Mesodermal cell (in vitro differentiated cells): ENCODE measurements at regions not wholly inside any gene's neighbourhood (a gene's known extent, or its start where the extent isn't known, plus 50 kb on each side); places are given as distances from the start of the nearest gene placed in this dataset.

Experiments
- H3K27ac ChIP-seq: 2 replicates; pipeline ENCODE4 v1.7.0; 2013; ENCODE audit warnings: mild to moderate bottlenecking, low read depth, low read length, moderate library complexity; ENCODE audit not compliant: severe bottlenecking
- H3K36me3 ChIP-seq: 2 replicates; pipeline ENCODE4 v1.7.1; 2013; ENCODE audit warnings: mild to moderate bottlenecking, low read length, moderate library complexity; ENCODE audit not compliant: control insufficient read depth, insufficient read depth
- H3K4me1 ChIP-seq: one replicate; pipeline ENCODE4 v1.7.1; 2013; ENCODE audit warnings: mild to moderate bottlenecking, low read length; ENCODE audit not compliant: insufficient read depth, control insufficient read depth, poor library complexity, severe bottlenecking
- H3K4me3 ChIP-seq: 2 replicates; pipeline ENCODE4 v1.7.0; 2013; ENCODE audit warnings: low read length, control low read depth, mild to moderate bottlenecking; ENCODE audit not compliant: insufficient read depth, poor library complexity, severe bottlenecking; ENCODE audit errors: extremely low read depth
- H3K9me3 ChIP-seq: 2 replicates; pipeline ENCODE4 v1.7.1; 2013; ENCODE audit warnings: mild to moderate bottlenecking, low read length, moderate library complexity; ENCODE audit not compliant: control insufficient read depth
- WGBS, 2 experiments: methylation state at CpG; one replicate each; pipeline ENCODE4 v1.1.5; 2013; ENCODE audit warnings: missing lambda C conversion rate in 2 of 2; ENCODE audit not compliant: insufficient coverage in 2 of 2; 5-methylcytosine and 5-hydroxymethylcytosine counted together

DNA sequence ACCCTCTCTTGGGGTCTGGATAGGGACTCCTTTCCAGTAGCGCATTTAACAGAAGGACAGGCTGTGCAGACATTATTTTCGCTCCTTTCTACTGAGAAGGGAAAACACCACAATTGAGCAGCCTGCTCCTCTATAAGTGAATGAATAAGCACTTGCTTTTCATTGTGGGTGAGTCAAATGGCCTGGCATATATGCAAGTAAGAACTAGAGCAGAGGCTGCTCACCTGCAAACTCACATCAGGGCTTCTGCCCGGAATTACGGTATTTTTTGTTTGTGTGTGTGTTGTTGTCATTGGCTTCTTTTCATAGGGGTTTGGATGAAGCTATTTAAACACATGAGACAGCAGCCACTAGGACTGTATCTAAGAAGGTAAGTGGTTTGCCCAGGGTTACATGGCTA is 200.1 kb upstream of the CAMK1G start:
- Histone ChIP-seq H3K36me3 (no peaks in the 10 kb centered on the region), H3K27ac (no peak overlapping the region), H3K4me3 (no peak overlapping the region), H3K4me1 (peaks cover 40% of the 10 kb centered on the region), H3K9me3 (no peaks in the 10 kb centered on the region)
- 100% methylated on average over 2 to 4 of the region's 4 CpGs for WGBS, 2 experiments

DNA sequence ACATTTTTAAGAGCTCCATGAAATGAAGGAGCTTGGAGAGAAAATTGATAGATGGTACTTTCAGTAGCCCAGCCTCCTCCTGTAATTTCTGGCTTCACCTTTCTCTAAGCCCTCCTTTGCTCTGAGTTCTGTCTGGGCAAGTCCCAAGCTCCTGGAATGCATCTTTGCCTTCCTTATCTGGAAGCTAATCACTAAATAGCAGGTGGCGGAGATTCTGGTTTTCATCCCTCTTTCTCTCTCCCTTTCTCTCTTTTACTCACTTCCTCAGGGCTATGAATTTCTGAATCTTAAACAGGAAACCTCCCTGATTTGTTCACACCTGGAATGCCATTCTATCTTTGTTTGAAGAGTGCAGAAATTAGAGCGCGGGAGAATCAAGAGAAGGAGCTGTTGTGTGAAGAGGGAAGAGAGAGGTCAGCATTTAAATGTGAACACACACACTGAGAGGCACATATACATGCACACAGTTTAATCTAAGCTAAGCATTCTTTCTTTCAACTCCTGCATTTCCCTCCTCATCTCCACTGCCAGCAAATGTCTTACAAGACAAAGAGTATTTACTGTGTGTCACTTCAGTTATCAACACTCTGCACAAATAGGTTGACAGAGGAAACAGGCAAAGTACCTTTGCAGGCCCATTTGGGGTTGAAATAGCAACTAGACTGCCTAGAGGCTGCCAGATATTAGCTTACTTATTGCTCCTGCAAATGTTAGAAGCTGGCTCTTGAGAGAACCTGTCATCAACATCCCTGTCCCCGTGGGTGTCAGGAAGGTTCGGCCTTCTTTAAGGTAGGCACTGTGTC is 199.4 kb upstream of the CAMK1G start:
- Histone ChIP-seq H3K36me3 (no peaks in the 10 kb centered on the region), H3K4me3 (no peak overlapping the region), H3K4me1 (peaks cover 47% of the 10 kb centered on the region), H3K9me3 (no peaks in the 10 kb centered on the region), H3K27ac (no peak overlapping the region)
- WGBS, 2 experiments, result 60 to 96% methylated on average over 1 to 3 of the region's 5 CpGs

DNA sequence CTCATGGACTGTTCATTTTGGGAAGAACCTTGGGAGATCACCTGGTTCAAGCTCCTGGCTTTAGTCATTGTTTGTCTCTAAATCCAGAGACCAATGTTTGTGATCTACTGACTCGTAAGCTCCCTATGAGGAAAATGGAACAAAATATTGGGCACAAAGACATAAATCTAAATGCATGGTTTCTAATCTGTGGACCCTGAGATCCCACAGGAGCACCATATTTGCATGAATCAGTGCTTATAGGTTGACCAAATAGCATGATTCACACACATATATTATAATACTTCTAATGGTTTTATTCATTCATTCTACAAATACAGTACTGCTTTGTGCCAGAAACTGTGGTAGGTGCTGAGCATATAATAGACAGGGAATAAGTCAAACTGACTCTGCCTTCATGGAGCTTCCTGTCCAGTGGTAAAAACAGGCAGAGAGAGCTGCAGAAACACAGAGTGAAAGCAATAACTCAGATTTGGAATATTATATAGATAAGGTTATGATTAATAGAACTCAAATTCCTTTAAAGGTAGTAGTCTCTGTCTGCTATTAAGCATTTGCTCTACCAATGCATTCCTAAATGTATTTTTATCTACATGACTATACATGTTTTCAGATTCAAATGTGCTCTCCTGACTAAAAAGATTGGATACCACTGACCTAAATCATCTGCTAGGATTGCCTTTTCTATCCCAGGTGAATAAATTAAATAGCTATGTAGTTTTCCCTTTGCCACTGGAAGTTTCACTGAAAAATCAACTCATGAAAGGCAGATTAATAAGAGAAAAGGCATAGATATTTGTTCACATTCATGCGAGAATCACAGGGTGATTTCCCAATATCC is 198.6 kb upstream of the CAMK1G start:
- H3K36me3 ChIP-seq, result no peaks in the 10 kb centered on the region
- no peak overlapping the region for H3K4me3 ChIP-seq
- H3K27ac ChIP-seq, result no peak overlapping the region
- H3K9me3 ChIP-seq, result no peaks in the 10 kb centered on the region
- H3K4me1 ChIP-seq, result peaks cover 42% of the 10 kb centered on the region
- 94 to 100% methylated on average over 1 to 2 of the region's 2 CpGs for WGBS, 2 experiments

DNA sequence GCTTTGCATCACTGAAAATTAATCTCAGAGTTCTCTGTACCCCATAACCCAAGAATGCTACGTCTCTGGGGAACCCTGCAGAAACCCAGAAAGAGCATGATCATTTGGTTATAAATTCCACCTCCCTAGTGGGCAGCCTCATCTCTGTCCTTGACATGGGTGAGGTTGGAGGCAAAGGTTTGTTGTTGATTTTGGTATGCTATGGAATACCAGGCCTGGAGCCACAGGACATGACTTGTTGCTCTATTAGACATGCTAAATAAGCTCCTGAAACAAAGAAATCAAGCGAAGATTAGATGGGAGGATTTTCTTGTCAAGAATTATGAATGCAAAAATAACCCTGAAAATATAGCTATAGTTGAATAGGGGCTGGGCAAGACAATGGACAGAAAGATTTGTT is 197.4 kb upstream of the CAMK1G start:
- no peak overlapping the region for H3K4me3 ChIP-seq

DNA sequence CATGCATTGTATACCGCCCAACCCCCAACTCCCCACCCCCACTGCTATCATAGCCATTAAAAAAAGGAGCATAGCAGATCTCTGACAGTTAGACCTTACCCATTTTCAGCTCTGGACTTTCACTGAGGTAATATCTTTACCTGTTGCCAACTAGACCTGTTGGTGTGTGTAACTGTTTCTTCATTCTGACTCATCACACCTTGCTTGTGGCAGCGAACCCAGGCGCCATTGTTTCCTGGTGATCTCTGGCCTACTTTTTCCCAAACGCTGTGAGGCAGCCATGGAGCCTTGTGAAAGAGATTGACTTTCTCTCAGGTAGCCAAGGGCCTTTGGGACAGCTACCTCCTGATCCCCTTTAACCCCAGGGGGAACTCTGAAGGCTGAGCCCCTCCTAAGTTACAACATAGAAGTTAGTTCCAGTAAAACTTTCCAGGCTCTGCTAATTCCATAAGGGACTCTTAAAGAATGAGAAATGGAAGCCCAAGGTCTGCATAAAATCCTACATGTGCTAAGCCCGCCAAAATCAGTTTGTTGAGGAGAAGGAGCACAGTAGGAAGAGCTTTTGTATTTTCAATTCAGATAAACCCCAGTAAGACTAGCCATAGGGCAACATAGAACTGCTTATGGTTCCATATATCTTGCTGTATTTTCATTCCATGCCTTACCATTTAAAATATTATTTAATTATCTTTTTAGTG is 196.1 kb upstream of the CAMK1G start:
- H3K27ac ChIP-seq, result no peak overlapping the region
- H3K4me1 ChIP-seq, result peaks cover 32% of the 10 kb centered on the region
- no peaks in the 10 kb centered on the region for H3K9me3 ChIP-seq
- 94 to 97% methylated on average over 5 of the region's 5 CpGs for WGBS, 2 experiments
- no peak overlapping the region for H3K4me3 ChIP-seq
- no peaks in the 10 kb centered on the region for H3K36me3 ChIP-seq

More for the DNA sequence above, 197.4 kb upstream of the CAMK1G start:
- WGBS, 2 experiments, result no CpG with 5 or more reads among the region's 2 CpGs
- no peak overlapping the region for H3K27ac ChIP-seq
- H3K9me3 ChIP-seq, result no peaks in the 10 kb centered on the region
- peaks cover 36% of the 10 kb centered on the region for H3K4me1 ChIP-seq
- no peaks in the 10 kb centered on the region for H3K36me3 ChIP-seq

DNA sequence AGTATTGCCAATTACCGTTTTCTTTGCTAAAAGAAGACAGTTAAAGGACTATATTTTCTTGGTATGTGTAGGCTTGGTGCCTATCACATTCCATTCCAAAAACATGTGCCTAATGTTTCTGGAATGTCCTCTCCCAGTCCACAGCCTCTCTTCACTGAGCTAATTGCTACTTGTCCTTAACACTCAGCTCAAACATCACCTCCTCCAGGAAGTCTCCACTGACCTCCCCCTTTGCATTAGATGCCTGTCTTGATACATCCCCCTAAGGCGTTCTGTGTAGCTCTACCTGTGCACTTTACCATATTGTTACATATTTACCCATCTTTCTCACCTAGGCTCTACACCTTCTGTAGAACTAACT is 195.6 kb upstream of the CAMK1G start:
- H3K36me3 ChIP-seq, result no peaks in the 10 kb centered on the region
- H3K4me1 ChIP-seq, result peaks cover 32% of the 10 kb centered on the region
- 70% methylated on average over 1 of the region's 2 CpGs; no CpG with 5 or more reads in 1 of the 2 experiments for WGBS, 2 experiments
- H3K27ac ChIP-seq, result no peak overlapping the region
- no peak overlapping the region for H3K4me3 ChIP-seq
- no peaks in the 10 kb centered on the region for H3K9me3 ChIP-seq

DNA sequence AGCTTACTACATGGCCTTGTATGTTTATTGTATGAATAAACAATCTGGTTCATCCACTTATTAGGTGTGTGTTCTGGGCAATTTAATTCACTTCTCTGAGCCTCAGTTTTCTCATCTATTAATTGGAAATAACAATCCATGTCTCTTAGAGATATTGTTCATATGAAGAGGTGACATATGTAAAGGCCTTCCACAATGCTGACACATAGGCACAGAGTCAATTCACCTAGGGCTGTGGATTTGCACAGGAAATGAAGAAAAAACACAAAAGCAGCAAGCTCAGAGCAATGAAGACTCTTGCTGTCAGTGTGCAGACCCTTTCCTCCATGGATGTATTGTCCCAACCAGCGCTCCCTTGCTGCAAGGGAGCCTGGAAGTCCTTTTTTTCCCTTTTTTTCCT is 195.2 kb upstream of the CAMK1G start:
- H3K4me1 ChIP-seq, result peaks cover 30% of the 10 kb centered on the region
- no peaks in the 10 kb centered on the region for H3K9me3 ChIP-seq
- H3K4me3 ChIP-seq, result no peak overlapping the region
- WGBS, 2 experiments, result 100% methylated on average over 1 of the region's 1 CpG
- no peaks in the 10 kb centered on the region for H3K36me3 ChIP-seq
- H3K27ac ChIP-seq, result no peak overlapping the region

DNA sequence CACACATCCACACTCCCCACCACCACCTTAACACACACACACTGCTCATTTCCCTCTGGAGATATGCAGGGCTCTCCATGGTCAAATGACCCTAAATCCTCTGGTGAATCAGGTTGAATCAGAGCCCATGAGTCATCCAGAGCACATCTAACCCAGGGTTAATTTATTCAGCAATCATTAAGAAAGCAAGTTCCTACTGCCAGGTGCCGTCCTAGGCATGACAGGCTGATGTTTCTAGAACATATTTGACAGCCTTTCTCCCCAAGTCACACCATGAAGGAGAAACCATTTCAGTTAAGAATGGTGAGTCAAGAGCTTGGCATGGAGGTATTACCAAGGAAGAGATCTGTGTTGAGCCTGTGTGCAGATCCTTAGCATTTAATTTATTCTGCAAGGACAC is 194.3 kb upstream of the CAMK1G start:
- no peak overlapping the region for H3K4me3 ChIP-seq
- no peak overlapping the region for H3K27ac ChIP-seq
- WGBS, 2 experiments, result no CpG with 5 or more reads among the region's 1 CpG
- H3K4me1 ChIP-seq, result peaks cover 21% of the 10 kb centered on the region
- H3K36me3 ChIP-seq, result no peaks in the 10 kb centered on the region
- H3K9me3 ChIP-seq, result no peaks in the 10 kb centered on the region

DNA sequence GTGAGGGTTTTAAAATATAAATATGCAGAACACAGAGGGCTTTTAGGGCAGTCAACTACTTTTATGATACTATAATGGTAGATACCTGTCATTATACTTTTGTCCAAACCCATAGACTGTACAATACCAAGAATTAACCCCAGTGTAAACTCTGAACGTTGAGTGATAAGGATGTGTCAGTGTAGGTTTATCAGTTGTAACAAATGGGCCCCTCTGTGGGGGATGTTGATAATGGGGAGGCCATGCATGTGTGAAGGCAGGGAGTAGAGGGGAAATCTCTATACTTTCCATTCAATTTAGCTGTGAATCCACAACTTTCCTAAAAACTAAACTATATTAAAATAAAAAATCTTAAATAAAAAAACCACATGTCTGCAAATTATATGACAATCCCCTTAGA is 193.5 kb upstream of the CAMK1G start:
- Histone ChIP-seq H3K9me3 (no peaks in the 10 kb centered on the region), H3K27ac (no peak overlapping the region), H3K4me1 (peaks cover 20% of the 10 kb centered on the region), H3K36me3 (no peaks in the 10 kb centered on the region), H3K4me3 (no peak overlapping the region)
- no CpG with 5 or more reads among the region's 1 CpG for WGBS, 2 experiments

DNA sequence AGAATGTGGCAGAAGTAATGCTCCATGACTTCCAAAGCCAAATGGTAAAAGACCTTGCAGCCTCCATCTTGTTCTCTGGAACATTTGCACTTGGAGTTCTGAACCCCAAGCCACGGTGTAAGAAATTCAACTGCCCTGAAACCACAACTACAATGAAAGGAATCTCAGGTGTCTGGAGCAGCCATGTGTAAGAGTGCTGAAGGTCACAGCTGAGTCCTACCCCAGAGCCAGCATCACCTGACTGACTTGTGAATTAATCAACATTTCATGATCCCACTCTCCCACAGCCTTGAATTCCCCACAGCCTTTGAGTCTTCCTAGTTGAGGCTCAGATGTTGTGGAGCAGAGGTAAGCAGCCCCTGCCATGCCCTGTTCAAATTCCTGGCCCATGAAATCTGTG is 192.8 kb upstream of the CAMK1G start:
- 83% methylated on average over 1 of the region's 1 CpG; no CpG with 5 or more reads in 1 of the 2 experiments for whole genome bisulfite sequencing, 2 experiments
- Histone ChIP-seq H3K27ac (no peak overlapping the region), H3K36me3 (no peaks in the 10 kb centered on the region)

More for the DNA sequence above, 192.8 kb upstream of the CAMK1G start:
- Histone ChIP-seq H3K4me3 (no peak overlapping the region), H3K9me3 (no peaks in the 10 kb centered on the region), H3K4me1 (peaks cover 26% of the 10 kb centered on the region)
